DOHH2 (cell line): ENCODE measurements at regions not wholly inside any gene's neighbourhood (a gene's known extent, or its start where the extent isn't known, plus 50 kb on each side); places are given as distances from the start of the nearest gene placed in this dataset.

Experiments used
- CTCF ChIP-seq: fragments of 200-600 bp; sonication (generic); IDR thresholded peaks from one replicate; pipeline ENCODE4 v1.5.1; 2014; ENCODE audit warnings: antibody characterized with exemption, mild to moderate bottlenecking, low read depth, low read length; ENCODE audit not compliant: poor library complexity, severe bottlenecking
- EZH2phosphoT487 ChIP-seq: fragments of 200-600 bp; sonication (generic); IDR thresholded peaks from 2 replicates; pipeline ENCODE4 v1.6.1; 2017; ENCODE audit warnings: borderline replicate concordance, mild to moderate bottlenecking, antibody characterized with exemption, low read length, moderate library complexity, mixed read lengths

GRCh38 chr5:97570242-97570641 is 387.2 kb upstream of the RIOK2 start:
- TF ChIP-seq CTCF (no peak), EZH2phosphoT487 (no peak)
